Activated T-helper 1 cell treated with anti-CD3 and anti-CD28 coated beads, Interleukin-2, amount 50 U/mL, for 16 hours (primary cell): ENCODE measurements at regions not wholly inside any gene's neighbourhood (a gene's known extent, or its start where the extent isn't known, plus 50 kb on each side); places are given as distances from the start of the nearest gene placed in this dataset.
"Not testable (repeated sequence)": the region's sequence is repeated elsewhere in the genome, so short reads cannot be mapped to it uniquely, and the experiment has no call there.

Experiments
- DNase-seq, 2 donors: peaks; one replicate each; pipeline ENCODE4 v3.0.0-alpha.2; 2020; ENCODE audit warnings: low read depth in 1 of 2, low spot score in 1 of 2

- DNase-seq = no peak
Measured at GRCh38 chr12:124707316-124707715, 139.9 kb upstream of the NCOR2 start.

GRCh38 chr12:124706363-124706762 lies 139.0 kb upstream of the NCOR2 start:
- no peak for DNase-seq

GRCh38 chr12:124705545-124706138 lies 138.2 kb upstream of the NCOR2 start:
- DNase-seq = no peak

- no peak for DNase-seq
Measured at GRCh38 chr12:124704619-124705018, 137.2 kb upstream of the NCOR2 start.

- no peak for DNase-seq
Measured at GRCh38 chr12:124703856-124704255, 136.4 kb upstream of the NCOR2 start.

- DNase-seq = no peak
Measured at GRCh38 chr12:124702736-124703135, 135.3 kb upstream of the NCOR2 start.

GRCh38 chr12:124700810-124701592 lies 133.6 kb upstream of the NCOR2 start:
- no peak for DNase-seq

GRCh38 chr12:124699909-124700308 lies 132.5 kb upstream of the NCOR2 start:
- no peak for DNase-seq

- DNase-seq = no peak
Measured at GRCh38 chr12:124698998-124699305, 131.5 kb upstream of the NCOR2 start.

- no peak for DNase-seq
Measured at GRCh38 chr12:124698211-124698997, 131.0 kb upstream of the NCOR2 start.

- not testable (repeated sequence) for DNase-seq
Measured at GRCh38 chr12:124697722-124698121, 130.3 kb upstream of the NCOR2 start.

GRCh38 chr12:124696693-124697476 lies 129.5 kb upstream of the NCOR2 start:
- no peak for DNase-seq

GRCh38 chr12:124695861-124696260 lies 128.4 kb upstream of the NCOR2 start:
- DNase-seq = no peak

- DNase-seq = no peak
Measured at GRCh38 chr12:124694846-124695497, 127.6 kb upstream of the NCOR2 start.

GRCh38 chr12:124694250-124694649 lies 126.8 kb upstream of the NCOR2 start:
- DNase-seq = no peak

GRCh38 chr12:124693111-124693723 lies 125.8 kb upstream of the NCOR2 start:
- no peak for DNase-seq

- no peak for DNase-seq
Measured at GRCh38 chr12:124692443-124692842, 125.0 kb upstream of the NCOR2 start.

- no peak for DNase-seq
Measured at GRCh38 chr12:124691429-124691828, 124.0 kb upstream of the NCOR2 start.

GRCh38 chr12:124689631-124690030 lies 122.2 kb upstream of the NCOR2 start:
- no peak for DNase-seq

GRCh38 chr12:124688356-124688992 lies 121.1 kb upstream of the NCOR2 start:
- DNase-seq = no peak
